ENCODE measurements at regions not wholly inside any gene's neighbourhood (a gene's known extent, or its start where the extent isn't known, plus 50 kb on each side); places are given as distances from the start of the nearest gene placed in this dataset.

DNA sequence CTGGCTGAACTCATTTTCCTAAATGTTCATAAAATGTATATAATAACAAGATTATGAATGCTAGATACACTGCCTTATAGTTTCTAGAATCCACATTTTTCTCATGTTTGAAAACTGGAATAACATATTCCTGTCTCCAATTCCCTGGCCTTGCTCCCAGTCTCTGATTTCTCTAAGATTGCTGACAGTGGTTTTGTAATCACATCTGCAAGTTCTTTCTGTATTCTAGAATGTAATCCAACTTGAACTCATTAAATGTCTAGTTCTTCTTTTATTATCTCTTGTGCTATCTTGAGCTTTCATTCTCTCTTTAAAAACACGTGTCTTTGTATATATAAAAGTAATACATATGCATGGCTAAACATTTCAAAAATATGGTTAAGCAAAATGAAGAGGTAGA is 215.2 kb upstream of the ADAMTS9 start:
- TF ChIP-seq, protein P1, sequence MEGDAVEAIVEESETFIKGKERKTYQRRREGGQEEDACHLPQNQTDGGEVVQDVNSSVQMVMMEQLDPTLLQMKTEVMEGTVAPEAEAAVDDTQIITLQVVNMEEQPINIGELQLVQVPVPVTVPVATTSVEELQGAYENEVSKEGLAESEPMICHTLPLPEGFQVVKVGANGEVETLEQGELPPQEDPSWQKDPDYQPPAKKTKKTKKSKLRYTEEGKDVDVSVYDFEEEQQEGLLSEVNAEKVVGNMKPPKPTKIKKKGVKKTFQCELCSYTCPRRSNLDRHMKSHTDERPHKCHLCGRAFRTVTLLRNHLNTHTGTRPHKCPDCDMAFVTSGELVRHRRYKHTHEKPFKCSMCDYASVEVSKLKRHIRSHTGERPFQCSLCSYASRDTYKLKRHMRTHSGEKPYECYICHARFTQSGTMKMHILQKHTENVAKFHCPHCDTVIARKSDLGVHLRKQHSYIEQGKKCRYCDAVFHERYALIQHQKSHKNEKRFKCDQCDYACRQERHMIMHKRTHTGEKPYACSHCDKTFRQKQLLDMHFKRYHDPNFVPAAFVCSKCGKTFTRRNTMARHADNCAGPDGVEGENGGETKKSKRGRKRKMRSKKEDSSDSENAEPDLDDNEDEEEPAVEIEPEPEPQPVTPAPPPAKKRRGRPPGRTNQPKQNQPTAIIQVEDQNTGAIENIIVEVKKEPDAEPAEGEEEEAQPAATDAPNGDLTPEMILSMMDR (IDR thresholded peaks at IDR 0.05; ENCODE audit: insufficient read depth in 1 of 2, low read depth in 1 of 2, low read length in 1 of 2, severe bottlenecking in 1 of 2, unreplicated experiment in 1 of 2): no peak
- no peak for DNase-seq
- no peaks in the 10 kb centered on the region for H3K36me3 Mint-ChIP-seq (ENCODE audit: insufficient read depth, unreplicated experiment)
- no peaks in the 10 kb centered on the region for H3K4me1 Mint-ChIP-seq (ENCODE audit: low read depth, unreplicated experiment)
- Histone ChIP-seq H3K36me3 (ENCODE audit: control insufficient read depth, insufficient read depth, low read length) (no peaks in the 10 kb centered on the region), H3K9me3 (no peaks in the 10 kb centered on the region), H3K27me3 (replicated peaks; ENCODE audit: control insufficient read depth, insufficient read depth, low read length) (no peaks in the 10 kb centered on the region), H3K4me3 (ENCODE audit: low read depth, low read length) (no peak overlapping the region), H3K4me1 (peaks cover under 1% of the 10 kb centered on the region)
- BruUV-seq (replicated peaks): no TSS peak
- ChIA-PET CTCF (no interaction called here), POLR2A (no interaction called here)
- H3K27ac Mint-ChIP-seq (ENCODE audit: unreplicated experiment): no peak overlapping the region
- no peaks in the 10 kb centered on the region for H3K9me3 Mint-ChIP-seq (ENCODE audit: unreplicated experiment)
- intact Hi-C loops (cut with micrococcal nuclease; ENCODE audit: unreplicated experiment): no loop called here
- H3K27me3 Mint-ChIP-seq (ENCODE audit: insufficient read depth, unreplicated experiment): no peaks in the 10 kb centered on the region
- no peak overlapping the region for H3K4me3 Mint-ChIP-seq (ENCODE audit: unreplicated experiment)

DNA sequence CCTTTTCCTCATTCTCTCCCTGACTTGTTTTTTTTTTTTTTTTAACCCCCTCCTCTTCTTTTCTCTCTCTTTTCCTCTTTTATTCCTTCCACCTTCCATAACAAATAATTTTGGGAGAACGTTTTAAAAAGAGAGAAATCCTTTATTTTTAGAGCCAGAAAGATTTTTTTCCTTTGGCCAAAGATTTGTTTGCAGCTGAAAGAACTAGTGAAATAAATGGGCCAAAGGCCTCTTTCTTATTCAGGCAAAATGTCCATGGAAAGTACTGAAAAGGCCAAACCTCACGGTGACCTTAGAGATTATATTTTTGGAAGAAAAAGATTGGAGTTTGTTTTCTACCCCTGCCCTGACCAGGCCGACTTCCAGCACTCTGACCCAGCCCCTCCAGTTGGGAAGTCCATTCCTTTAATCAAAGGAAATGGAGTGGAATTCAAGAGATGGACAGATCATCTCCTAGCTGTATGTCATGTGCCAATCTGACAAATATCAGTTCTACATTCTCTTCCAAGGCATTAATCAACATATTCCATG is 214.3 kb upstream of the ADAMTS9 start:
- no peak for DNase-seq
- Mint-ChIP-seq H3K9me3 (ENCODE audit: unreplicated experiment) (no peaks in the 10 kb centered on the region), H3K36me3 (ENCODE audit: insufficient read depth, unreplicated experiment) (no peaks in the 10 kb centered on the region), H3K4me1 (ENCODE audit: low read depth, unreplicated experiment) (no peaks in the 10 kb centered on the region), H3K27ac (ENCODE audit: unreplicated experiment) (no peak overlapping the region), H3K27me3 (ENCODE audit: insufficient read depth, unreplicated experiment) (no peaks in the 10 kb centered on the region), H3K4me3 (ENCODE audit: unreplicated experiment) (no peak overlapping the region)
- Histone ChIP-seq H3K4me1 (no peaks in the 10 kb centered on the region; the same call in 1 of the 2 replicates), H3K4me3 (ENCODE audit: low read depth, low read length) (no peak overlapping the region), H3K27me3 (replicated peaks; ENCODE audit: control insufficient read depth, insufficient read depth, low read length) (no peaks in the 10 kb centered on the region), H3K36me3 (ENCODE audit: control insufficient read depth, insufficient read depth, low read length) (no peaks in the 10 kb centered on the region), H3K9me3 (no peaks in the 10 kb centered on the region)
- CTCF ChIA-PET: no interaction called here
- POLR2A ChIA-PET: no interaction called here
- intact Hi-C loops (cut with micrococcal nuclease; ENCODE audit: unreplicated experiment): no loop called here
- BruUV-seq (replicated peaks): no TSS peak
- TF ChIP-seq, protein P1 (IDR thresholded peaks at IDR 0.05; ENCODE audit: insufficient read depth in 1 of 2, low read depth in 1 of 2, low read length in 1 of 2, severe bottlenecking in 1 of 2, unreplicated experiment in 1 of 2): no peak

DNA sequence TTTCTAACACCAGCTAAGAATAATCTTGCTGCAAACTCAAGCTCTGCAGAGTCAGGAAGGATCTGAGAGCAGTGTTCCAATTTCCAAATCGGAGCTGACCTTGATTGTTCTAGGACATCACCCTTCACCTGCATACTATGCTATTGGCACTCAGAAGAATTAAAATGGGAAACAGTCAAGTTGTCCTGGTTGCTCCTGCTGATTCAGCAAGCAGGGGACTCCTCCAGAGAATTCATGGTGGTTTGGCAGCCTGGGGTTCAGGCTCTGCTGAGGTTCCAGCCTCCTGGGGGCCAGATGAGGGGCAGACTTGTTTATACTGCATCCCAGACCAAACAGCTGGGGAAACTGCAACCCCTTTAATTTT is 213.7 kb upstream of the ADAMTS9 start:
- no TSS peak for BruUV-seq (replicated peaks)

More for the DNA sequence above, 213.7 kb upstream of the ADAMTS9 start:
- TF ChIP-seq, protein P1 (IDR thresholded peaks at IDR 0.05; ENCODE audit: insufficient read depth in 1 of 2, low read depth in 1 of 2, low read length in 1 of 2, severe bottlenecking in 1 of 2, unreplicated experiment in 1 of 2): no peak
- H3K27ac Mint-ChIP-seq (ENCODE audit: unreplicated experiment): no peak overlapping the region
- no peaks in the 10 kb centered on the region for H3K36me3 ChIP-seq (ENCODE audit: control insufficient read depth, insufficient read depth, low read length)
- H3K27me3 ChIP-seq (replicated peaks; ENCODE audit: control insufficient read depth, insufficient read depth, low read length): no peaks in the 10 kb centered on the region
- no peaks in the 10 kb centered on the region for H3K36me3 Mint-ChIP-seq (ENCODE audit: insufficient read depth, unreplicated experiment)
- no peaks in the 10 kb centered on the region for H3K4me1 Mint-ChIP-seq (ENCODE audit: low read depth, unreplicated experiment)
- no peaks in the 10 kb centered on the region for H3K9me3 ChIP-seq
- no peaks in the 10 kb centered on the region; the same call in 1 of the 2 replicates for H3K4me1 ChIP-seq
- no peak overlapping the region for H3K4me3 Mint-ChIP-seq (ENCODE audit: unreplicated experiment)
- intact Hi-C loops (cut with micrococcal nuclease; ENCODE audit: unreplicated experiment): no loop called here
- H3K27me3 Mint-ChIP-seq (ENCODE audit: insufficient read depth, unreplicated experiment): no peaks in the 10 kb centered on the region
- H3K9me3 Mint-ChIP-seq (ENCODE audit: unreplicated experiment): no peaks in the 10 kb centered on the region
- no peak overlapping the region for H3K4me3 ChIP-seq (ENCODE audit: low read depth, low read length)
- ChIA-PET POLR2A (no interaction called here), CTCF (no interaction called here)
- no peak for DNase-seq

Data from Caco-2 (cell line).